NCI-H446 treated with DMSO at 0.1 percent for 48 hours (cell line): ENCODE measurements at regions not wholly inside any gene's neighbourhood (a gene's known extent, or its start where the extent isn't known, plus 50 kb on each side); places are given as distances from the start of the nearest gene placed in this dataset.
"Not testable (repeated sequence)": the region's sequence is repeated elsewhere in the genome, so short reads cannot be mapped to it uniquely, and the experiment has no call there.

Experiments used
- DNase-seq: peaks from one replicate; lab custom pipeline; 2025; lab: John Stamatoyannopoulos, UW

GRCh38 chr9:78122631-78123030 lies 91.0 kb upstream of the GNAQ start:
- no peak for DNase-seq

GRCh38 chr9:78121488-78121887 lies 89.9 kb upstream of the GNAQ start:
- DNase-seq = no peak

- no peak for DNase-seq
These were observed 87.3 kb upstream of the GNAQ start for GRCh38 chr9:78118742-78119473.

- DNase-seq = no peak
These were observed 83.5 kb upstream of the GNAQ start for GRCh38 chr9:78115073-78115472.

- no peak for DNase-seq
These were observed 83.0 kb upstream of the GNAQ start for GRCh38 chr9:78114581-78114980.

- DNase-seq = no peak
These were observed 80.8 kb upstream of the GNAQ start for GRCh38 chr9:78112406-78112805.

GRCh38 chr9:78112004-78112403 lies 80.4 kb upstream of the GNAQ start:
- no peak for DNase-seq

- DNase-seq = no peak
These were observed 77.5 kb upstream of the GNAQ start for GRCh38 chr9:78109075-78109474.

- not testable (repeated sequence) for DNase-seq
These were observed 75.0 kb upstream of the GNAQ start for GRCh38 chr9:78106586-78106985.

GRCh38 chr9:78103971-78104433 lies 72.4 kb upstream of the GNAQ start:
- DNase-seq = no peak

GRCh38 chr9:78101247-78101646 lies 69.6 kb upstream of the GNAQ start:
- no peak for DNase-seq

GRCh38 chr9:78097541-78097940 lies 65.9 kb upstream of the GNAQ start:
- DNase-seq = no peak

- DNase-seq = no peak
These were observed 60.1 kb upstream of the GNAQ start for GRCh38 chr9:78091731-78092130.

GRCh38 chr9:78089111-78089510 lies 57.5 kb upstream of the GNAQ start:
- DNase-seq = no peak

- DNase-seq = not testable (repeated sequence)
These were observed 56.6 kb upstream of the GNAQ start for GRCh38 chr9:78088190-78088589.
